ENCODE measurements at regions not wholly inside any gene's neighbourhood (a gene's known extent, or its start where the extent isn't known, plus 50 kb on each side); places are given as distances from the start of the nearest gene placed in this dataset.
"Not testable (repeated sequence)": the region's sequence is repeated elsewhere in the genome, so short reads cannot be mapped to it uniquely, and the experiment has no call there.

DNA sequence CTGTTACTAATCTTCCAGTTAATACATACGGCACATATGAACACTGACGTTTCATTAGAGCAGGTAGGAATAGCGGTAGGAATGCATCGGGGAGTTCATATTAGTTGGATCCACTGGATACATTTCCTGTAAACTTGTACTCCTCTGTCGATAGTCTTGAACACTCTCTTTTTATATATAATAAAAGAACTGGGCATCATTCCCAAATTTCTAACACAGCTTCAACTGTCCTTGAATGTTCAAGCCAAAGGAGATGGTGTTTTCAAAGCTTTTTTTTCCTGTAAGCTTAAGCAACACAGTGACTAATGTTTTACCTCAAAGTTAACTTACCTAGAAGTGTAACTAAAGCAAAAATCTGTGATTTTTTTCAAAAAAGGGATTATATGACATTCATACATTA, 195.3 kb downstream of the UTRN start:
- DNase-seq, result no peak

DNA sequence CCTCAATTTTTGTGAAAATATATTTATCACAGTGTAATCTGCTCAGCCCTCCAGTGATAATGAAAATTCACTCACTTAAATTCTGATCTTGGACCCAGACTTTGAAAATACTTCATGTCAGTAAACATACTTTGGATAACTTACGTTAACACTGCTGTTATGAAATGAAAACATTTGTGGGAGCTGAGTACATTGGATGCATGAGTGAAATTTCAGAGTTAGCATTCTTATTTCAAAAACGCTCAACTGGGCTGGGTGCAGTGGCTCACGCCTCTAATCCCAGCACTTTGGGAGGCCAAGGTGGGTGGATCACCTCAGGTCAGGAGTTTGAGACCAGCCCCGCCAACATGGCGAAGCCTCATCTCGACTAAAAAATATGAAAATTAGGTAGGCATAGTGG, 196.4 kb downstream of the UTRN start:
- DNase-seq, result no peak

DNA sequence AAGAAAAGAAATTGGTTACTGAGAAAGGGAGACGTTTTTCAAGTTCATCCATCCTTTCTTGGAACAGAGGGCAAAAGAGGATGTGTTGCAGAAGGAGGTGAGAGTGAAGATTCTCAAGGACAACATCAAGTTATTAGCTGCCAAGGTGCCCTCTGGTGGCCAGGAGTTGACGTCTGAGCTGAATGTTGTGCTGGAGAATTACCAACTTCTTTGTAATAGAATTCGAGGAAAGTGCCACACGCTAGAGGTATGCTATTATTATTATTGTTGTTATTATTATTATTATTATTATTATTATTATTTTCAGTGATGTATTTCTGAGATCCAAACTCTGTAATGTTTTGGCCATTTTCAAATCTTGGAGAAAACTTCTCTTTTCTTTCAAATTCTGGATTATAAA, 197.0 kb downstream of the UTRN start:
- peak; percentile 31 for DNase-seq

DNA sequence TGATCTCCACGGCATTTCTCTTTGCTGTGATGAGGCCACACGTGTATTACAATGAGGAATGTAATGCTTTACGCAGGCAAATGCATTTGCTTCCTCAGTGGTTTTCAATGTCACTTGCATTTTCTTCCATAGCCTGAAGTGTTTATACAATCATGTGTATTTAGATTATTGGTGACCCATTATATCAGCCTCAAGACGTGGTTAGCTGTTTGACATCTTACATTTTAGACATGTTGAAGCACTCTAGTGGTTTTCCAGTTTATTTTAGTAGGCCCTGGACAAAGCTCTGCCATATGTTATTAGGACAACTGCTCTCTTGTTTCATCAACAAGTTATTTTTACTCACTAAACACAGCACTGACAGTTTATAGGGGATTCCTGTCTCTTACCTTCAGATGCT, 200.4 kb downstream of the UTRN start:
- DNase-seq, result no peak

DNA sequence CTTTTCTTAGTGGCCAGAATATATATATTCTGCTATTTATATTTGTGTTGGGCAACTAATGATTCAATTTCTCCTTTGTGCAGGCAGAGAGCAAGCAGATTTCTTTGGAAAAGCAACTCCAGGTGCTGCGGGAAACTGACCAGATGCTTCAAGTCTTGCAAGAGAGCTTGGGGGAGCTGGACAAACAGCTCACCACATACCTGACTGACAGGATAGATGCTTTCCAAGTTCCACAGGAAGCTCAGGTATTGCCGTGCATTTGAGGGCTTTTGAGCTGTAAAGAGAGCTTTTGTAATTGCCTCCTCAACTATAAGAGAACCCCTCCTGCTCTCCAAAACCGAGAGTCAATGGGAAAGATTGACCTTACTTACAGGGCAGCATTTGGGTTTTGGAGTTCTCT, 203.5 kb downstream of the UTRN start:
- no peak for DNase-seq

DNA sequence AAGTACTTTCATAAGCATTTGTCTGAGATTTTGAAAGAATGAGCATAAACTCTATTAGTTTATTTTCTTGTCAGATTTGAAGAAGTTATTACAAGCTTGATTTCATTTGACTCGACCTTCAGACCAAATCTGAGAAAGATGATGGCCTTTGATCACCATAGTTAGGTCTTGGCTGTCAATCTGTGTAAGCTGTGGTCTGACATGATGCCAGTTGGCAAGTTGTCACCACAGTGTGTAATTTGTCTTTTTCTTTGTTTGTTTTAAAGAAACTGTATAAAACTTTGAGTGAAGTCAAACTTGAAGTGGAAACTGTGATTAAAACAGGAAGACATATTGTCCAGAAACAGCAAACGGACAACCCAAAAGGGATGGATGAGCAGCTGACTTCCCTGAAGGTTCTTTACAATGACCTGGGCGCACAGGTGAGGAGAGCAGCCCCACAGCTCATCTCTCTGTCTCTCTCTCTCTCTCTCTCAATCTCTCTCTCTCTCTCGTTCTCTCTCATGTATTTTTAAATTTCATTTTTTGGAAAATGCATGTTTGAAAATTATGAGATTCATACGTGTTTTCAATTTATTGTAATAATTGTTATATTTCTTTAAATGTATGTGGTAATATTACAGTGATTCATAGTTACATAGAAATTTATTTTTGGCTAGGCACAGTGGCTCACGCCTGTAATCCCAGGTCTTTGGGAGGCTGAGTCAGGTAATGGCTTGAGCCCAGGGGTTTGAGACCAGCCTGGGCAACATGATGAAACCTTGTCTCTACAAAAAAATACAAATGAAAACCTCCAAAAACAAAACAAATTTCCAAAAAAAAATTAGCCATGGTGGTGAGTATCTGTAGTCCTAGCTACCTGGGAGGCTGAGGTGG, 208.1 kb downstream of the UTRN start:
- no peak for DNase-seq

DNA sequence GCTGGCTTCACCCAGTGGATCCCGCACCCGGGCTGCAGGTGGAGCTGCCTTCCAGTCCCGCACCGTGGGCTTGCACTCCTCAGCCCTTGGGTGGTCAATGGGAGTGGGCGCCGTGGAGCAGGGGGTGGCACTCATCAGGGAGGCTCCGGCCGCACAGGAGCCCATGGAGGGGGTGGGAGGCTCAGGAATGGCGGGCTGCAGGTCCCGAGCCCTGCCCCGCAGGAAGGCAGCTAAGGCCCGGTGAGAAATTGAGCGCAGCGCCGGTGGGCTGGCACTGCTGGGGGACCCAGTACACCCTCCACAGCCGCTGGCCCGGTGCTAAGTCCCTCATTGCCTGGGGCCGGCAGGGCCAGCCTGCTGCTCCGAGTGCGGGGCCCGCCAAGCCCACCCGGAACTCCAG, 209.9 kb downstream of the UTRN start:
- not testable (repeated sequence) for DNase-seq

DNA sequence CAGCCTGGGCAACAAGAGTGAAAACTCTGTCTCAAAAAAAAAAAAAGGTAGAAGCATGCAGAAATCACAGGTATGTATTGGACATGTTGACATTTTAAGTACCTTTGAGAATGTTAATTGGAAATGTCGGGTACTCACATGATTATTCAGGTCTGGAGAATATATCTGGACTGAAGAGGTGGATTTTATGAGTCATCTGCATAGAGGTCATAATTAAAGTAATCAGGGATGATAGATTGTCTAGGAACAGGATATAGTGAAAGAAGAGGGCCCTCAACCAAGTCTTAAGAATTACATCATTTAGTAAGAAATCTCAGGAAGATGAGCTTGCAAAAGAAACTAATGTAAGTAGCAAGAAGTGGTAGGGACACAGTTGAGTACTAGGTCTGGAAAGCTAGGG, 212.5 kb downstream of the UTRN start:
- no peak for DNase-seq

DNA sequence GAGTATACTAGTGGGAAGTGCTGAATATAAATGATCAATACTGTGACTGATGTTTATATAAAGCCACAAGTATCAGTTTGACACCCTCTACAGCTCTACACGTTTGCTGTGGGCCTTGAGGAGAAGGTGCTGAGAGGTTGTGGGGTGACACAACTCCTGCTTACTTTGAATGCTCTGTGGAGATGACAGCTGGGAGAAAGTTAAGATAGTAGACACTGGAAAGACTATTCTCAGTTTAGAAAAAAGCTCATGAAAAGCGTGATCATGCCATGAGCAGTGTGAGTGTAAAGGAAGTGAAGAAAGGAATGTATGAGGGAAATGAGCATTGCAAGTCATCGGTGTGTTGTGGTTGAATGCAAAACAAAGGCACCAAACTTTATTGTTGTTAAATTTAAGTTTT, 215.8 kb downstream of the UTRN start:
- DNase-seq, result no peak

DNA sequence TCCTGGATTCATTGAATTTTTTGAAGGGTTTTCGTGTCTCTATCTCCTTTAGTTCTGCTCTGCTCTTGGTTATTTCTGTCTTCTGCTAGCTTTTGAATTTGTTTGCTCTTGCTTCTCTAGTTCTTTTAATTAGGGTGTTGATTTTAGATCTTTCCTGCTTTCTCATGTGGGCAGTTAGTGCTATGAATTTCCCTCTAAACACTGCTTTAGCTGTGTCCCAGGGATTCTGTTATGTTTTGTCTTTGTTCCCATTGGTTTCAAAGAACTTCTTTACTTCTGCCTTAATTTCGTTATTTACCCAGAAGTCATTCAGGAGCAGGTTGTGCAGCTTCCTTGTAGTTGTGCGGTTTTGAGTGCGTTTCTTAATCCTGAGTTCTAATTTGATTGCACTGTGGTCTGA, 220.1 kb downstream of the UTRN start:
- DNase-seq, result not testable (repeated sequence)

DNA sequence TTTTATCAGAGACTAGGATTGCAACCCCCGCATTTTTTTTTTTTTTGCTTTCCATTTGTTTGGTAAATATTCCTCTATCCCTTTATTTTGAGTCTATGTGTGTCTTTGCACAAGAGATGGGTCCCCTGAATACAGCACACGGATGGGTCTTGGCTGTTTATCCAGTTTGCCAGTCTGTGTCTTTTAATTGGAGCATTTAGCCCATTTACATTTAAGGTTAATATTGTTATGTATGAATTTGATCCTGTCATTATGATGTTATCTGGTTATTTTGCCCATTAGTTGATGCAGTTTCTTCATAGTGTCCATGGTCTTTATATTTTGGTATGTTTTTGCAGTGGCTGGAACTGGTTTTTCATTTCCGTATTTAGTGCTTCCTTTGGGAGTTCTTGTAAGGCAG, 220.9 kb downstream of the UTRN start:
- not testable (repeated sequence) for DNase-seq

DNA sequence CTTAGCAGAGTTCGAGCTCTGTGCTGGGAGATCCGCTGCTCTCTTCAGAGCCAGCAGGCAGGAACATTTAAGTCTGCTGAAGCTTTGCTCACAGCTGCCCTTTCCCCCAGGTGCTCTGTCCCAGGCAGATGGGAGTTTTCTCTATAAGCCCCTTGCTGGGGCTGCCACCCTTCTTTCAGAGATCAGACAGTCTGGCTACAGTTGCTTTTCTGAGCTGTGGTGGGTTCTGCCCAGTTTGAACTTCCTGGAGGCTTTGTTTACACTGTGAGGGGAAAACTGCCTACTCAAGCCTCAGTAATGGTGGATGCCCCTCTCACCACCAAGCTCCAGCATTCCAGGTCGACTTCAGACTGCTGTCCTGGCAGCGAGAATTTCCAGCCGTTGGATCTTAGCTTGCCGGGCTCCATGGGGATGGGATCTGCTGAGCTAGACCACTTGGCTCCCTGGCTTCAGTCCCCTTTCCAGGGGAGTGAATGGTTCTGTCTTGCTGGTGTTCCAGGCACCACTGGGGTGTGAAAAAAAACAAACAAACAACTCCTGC, 222.7 kb downstream of the UTRN start:
- DNase-seq, result not testable (repeated sequence)

DNA sequence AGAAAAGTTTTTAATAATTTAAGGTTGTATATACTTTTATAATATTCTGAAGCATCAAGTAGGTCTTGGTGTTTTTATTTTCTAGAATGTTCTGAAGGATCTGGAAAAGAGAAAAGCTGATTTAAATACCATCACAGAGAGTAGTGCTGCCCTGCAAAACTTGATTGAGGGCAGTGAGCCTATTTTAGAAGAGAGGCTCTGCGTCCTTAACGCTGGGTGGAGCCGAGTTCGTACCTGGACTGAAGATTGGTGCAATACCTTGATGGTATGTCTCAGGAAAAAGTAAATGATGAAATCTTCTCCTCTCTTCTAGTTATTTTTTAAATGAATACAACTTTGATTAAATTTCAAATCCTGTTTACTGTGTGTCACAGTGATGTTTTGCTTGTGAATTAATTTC, 225.7 kb downstream of the UTRN start:
- DNase-seq, result no peak

DNA sequence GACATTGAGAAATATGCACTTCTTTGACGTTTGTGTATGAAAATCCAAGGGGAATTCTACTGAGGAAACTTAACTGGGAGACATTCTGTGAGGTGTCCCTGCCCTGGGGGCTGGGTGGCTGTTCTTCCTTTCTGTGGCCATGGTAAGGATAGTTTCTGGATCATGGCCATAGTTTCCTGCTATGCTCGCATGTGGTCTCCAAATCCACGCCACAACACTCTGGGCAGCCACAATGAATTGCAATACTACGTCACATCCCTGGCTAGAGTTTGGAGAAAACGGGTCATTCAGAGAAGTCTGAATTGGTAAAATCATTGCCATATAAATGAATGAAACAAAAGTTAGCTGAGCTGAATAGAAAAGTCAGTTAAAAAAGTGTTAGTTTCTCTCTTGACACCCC, 230.6 kb downstream of the UTRN start:
- no peak for DNase-seq

DNA sequence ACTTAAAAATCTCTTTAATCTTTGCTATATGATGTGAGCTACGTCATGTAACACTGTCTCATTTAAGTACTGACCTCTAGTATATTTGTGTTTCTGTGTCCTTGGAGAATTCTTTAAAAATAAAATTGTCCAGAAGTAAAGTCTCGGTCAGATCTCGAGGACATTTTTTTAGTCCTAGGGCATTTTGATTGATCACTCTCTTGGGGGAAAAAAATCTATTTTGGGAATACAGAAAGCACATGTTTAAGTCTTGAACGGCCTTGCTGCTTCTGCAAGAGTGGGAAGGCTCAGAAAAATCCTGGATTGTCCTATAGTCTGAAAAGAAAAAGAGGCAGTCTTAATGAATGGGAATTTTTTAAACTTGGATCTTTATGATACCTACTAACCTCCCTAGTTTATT, 234.3 kb downstream of the UTRN start:
- DNase-seq, result no peak

DNA sequence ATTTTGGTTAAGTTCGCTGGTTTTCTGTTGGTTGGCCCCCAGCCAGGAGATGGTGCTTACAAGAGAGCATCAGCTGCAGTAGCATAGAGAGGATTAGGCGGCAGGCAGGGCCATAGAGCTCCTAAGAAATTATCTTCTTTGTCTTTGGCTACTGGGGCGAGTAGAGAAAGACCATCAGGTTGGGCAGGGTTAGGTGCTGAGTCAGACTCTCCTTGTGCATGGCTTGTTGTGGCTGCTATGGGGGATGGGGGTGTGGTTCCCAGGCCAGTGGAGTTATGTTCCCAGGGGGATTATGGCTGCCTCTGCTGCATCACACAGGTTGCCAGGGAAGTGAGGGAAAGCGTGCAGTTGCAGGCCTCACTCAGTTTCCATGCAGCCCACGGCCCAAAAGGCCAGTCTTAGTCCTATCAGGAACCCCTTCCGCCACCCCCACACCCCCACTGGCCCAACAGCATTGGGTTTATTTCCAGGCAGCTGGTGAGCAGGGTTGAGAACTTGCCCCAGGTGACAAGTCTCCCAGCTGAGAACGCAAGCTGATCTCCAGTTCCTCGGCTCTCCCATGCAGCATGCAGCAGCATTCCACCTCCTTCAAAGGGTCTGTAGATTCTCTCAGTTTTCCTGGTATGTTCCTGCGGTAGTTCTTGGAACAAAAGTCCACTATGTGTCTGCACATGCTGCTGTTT, 243.7 kb downstream of the UTRN start:
- DNase-seq, result no peak

DNA sequence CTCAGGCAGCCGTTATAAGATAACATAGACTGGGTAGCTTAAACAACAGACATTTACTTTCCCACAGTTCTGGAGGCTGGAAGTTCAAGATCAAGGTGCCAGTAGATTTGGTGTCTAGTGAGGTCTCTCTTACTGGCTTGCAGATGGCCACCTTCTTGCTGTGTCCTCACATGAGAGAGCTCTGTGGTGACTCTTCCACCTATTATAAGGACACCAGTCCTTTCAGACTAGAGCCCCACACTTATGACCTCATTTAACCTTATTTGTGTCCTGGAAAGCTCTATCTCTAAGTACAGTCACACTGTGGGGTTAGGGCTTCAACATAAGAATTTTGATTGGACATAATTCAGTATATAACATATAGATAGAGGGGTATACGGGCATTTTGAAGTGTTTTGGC, 245.0 kb downstream of the UTRN start:
- no peak for DNase-seq

DNA sequence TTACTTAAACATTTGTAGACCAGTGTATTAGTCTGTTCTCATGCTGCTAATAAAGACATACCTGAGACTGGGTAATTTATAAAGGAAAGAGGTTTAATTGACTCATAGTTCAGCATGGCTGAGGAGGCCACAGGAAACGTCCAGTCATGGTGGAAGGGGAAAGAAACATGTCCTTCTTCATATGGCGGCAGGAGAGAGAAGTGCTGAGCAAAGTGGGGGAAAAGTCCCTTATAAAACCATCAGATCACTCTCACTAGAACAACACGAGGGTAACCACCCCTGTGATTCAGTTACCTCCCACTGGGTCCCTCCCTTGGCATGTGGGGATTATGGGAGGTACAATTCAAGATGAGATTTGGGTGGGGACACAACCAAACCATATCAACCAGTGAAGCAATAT, 247.1 kb downstream of the UTRN start:
- not testable (repeated sequence) for DNase-seq

DNA sequence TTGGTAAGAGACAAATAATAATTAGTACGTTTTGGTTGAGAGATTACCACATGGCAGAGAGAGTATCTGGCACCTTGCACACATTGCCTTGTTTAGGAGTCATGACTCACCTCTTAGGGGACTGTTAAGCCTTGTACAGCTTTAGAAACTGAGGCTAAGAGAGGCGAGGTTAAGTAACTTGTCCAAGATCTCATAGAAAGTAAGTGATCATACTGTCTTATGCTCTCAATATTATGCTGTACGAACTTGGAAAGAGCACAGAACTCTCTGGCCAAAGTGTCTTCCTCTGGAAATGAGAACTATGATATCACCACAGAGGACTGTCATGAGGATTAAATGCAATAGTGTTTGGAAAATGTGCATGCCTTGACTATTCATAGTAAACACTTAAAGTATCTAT, 249.0 kb downstream of the UTRN start:
- no peak for DNase-seq

DNA sequence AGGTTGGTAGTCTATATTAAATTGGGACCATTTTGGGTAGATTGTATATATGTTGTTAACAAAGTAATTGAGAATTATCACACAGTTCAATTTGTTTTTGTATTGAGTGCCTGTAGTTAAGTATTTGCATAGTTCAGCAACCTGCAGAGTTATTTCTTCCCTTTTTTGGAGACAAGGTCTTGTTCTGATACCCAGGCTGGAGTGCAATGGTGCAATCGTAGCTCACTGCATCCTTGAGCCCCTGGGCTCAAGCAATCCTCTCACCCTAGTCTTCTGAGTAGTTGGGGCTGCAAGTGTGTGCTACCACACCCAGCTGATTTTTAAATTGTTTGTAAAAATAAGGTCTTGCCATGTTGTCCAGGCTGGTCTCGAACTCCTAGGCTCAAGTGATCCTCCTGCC, 250.5 kb downstream of the UTRN start:
- DNase-seq, result no peak

DNA sequence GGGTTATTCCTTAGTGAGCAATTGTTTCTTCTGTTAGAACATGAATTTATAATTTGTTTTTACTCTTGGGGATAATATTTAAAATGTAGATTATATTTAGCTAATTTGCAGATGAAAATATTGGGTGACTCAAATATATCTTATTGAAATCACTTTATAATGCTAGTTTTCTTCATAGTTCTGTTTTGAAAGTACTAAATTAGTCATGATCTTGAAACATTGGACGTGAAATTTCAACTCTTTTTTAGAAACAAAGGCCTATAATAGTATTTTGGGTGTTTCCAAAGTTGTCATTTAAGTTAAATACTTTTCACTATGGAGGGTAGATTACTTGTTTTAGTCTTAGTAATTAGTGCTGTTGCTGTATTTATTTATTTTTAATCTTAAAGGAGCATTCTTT, 250.9 kb downstream of the UTRN start:
- no peak for DNase-seq

DNA sequence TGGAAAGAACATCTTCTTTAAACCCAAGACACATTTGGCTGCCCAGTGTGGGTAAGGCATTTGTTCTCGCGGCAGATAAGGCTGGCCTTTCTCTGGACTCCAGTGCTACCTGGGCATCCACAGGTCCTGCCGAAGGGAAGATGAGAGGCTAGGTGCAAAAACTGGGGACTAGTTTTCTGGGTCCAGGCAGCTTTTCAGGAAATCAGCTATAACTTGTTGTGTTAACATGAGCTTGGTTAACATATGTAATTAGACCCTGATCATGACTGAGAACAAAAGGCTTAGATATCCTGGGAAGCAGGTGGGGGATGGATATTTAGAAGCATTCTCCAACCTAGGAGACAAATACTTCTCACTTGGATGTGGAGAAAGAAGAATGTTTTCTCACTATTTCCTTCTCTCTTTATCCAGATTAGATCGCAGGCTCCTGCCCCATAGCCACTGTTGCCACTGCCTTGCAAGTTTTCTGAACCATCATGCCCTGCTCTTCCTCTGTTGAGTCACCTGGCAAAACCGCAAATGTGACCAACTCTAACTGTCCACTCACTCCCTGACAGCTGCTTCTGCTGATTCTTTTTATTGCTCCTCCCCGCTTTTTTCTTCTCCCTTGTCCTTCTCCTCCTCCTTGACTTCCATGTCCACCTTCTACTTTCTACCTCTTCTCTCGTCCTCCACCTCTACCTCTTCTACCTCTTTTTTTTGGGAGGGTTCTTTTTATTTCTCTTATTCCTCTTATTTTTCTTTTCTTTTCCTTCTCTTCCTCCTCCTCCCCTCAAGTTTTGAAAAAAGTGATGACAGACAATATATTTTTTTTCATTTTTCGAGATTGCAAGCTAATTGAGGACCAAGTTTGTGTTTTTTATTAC, 258.1 kb downstream of the UTRN start:
- peak; percentile 28 for DNase-seq

DNA sequence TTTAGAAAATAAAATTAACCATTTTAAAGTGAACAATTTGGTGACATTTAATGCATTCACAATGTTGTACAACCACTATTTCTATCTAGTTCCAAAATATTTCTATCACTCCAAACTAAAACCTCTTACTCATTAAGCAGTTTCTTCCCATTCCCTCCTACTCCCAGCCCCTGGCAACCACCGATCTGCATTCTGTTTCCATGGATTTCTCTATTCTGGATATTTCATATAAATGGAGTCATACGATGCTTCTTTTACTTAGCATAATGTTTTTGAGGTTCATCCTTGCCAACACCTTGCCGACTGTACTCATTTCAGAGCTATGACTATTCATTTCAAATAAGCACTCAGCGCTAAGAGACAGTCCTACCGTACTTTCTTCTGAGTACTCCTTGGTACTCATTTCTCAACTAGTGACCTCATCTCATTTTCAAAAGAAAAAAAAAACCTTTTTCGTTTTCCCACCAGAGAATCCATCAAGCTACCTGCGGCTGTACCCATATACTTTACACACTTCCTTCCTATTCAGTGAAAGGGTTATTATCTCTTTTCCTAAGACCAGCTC, 259.2 kb downstream of the UTRN start:
- no peak for DNase-seq
